HepG2 (cell line): ENCODE measurements at regions not wholly inside any gene's neighbourhood (a gene's known extent, or its start where the extent isn't known, plus 50 kb on each side); places are given as distances from the start of the nearest gene placed in this dataset.

ENCODE experiments used
- ATAC-seq: fragments of 200-7000 bp; cut with Tn5 transposase; 3 replicates; pipeline ENCODE4 v1.9.1; 2020; ENCODE audit warnings: mild to moderate bottlenecking, moderate library complexity
- BruUV-seq: library from RNA; stranded (reverse); fragments of 400-500 nt; replicated peaks from 2 replicates; lab custom pipeline; 2021; lab: Mats Ljungman, UMichigan
- CTCF ChIA-PET: fragments of 300-600 bp; formaldehyde crosslinking; extraction: SDS; loops from one replicate; lab custom pipeline; 2021; ENCODE audit warnings: low total read pairs, inconsistent platforms, low intra/inter-chr PET ratio; lab: Yijun Ruan, JAX
- POLR2A ChIA-PET: fragments of 350-600 bp; sonication (Branson Sonifier 250); formaldehyde crosslinking; loops from one replicate; lab custom pipeline; 2020; ENCODE audit warnings: antibody characterized with exemption, inconsistent platforms; lab: Yijun Ruan, JAX
- DNase-seq: peaks from one replicate; pipeline ENCODE4 v3.0.0-alpha.2; 2015; ENCODE audit warnings: low spot score
- FAIRE-seq: peaks from 3 replicates; lab custom pipeline; 2011; peaks lifted over from hg19 to GRCh38; lab: Jason Lieb, UNC
- H2AFZ ChIP-seq: one replicate; pipeline ENCODE4 v1.6.1; 2011; ENCODE audit warnings: low read length, inconsistent platforms
- H3K27ac ChIP-seq: fragments of 300-600 bp; 3 replicates; pipeline ENCODE4 v1.8.0; 2011; ENCODE audit warnings: mixed run types, mild to moderate bottlenecking, mixed read lengths, low read length, inconsistent platforms; ENCODE audit not compliant: insufficient read depth; ENCODE audit errors: extremely low read length
- H3K27me3 ChIP-seq, 2 experiments: fragments of 200-600 bp in 1 of 2; 2 replicates in 1 of 2; 3 replicates in 1 of 2; pipeline versions ENCODE4 v1.6.0 to v1.8.0; 2011; ENCODE audit warnings: low read length in 2 of 2, mild to moderate bottlenecking in 2 of 2, moderate library complexity in 2 of 2, inconsistent platforms in 1 of 2; ENCODE audit not compliant: insufficient read depth in 2 of 2, control insufficient read depth in 1 of 2
- H3K36me3 ChIP-seq, 2 experiments: fragments of 200-600 bp in 1 of 2; replicated peaks in 1 of 2; 2 replicates in 1 of 2; 3 replicates in 1 of 2; pipeline versions ENCODE4 v1.5.1 to v1.8.0; 2011; ENCODE audit warnings: low read length in 2 of 2, inconsistent platforms in 1 of 2; ENCODE audit not compliant: insufficient read depth in 2 of 2, control insufficient read depth in 1 of 2
- H3K4me1 ChIP-seq: 2 replicates; pipeline ENCODE4 v1.5.1; 2012; ENCODE audit warnings: low read length, inconsistent platforms; ENCODE audit not compliant: insufficient read depth
- H3K4me2 ChIP-seq: 2 replicates; pipeline ENCODE4 v1.6.0; 2011; ENCODE audit warnings: low read depth, low read length, inconsistent platforms
- H3K4me3 ChIP-seq, 3 experiments: fragments of 200-600 bp in 1 of 3; sonication (generic), shearing (Covaris generic) in 1 of 3; replicated peaks in 1 of 3; 2 replicates each; pipeline ENCODE4 v1.5.1; 2011 to 2016; ENCODE audit warnings: low read length in 3 of 3, inconsistent platforms in 2 of 3, low read depth in 2 of 3, mild to moderate bottlenecking in 2 of 3, control low read depth in 1 of 3, mixed read lengths in 1 of 3; ENCODE audit not compliant: insufficient read depth in 1 of 3
- H3K79me2 ChIP-seq: one replicate; pipeline ENCODE4 v1.6.1; 2011; ENCODE audit warnings: low read length, inconsistent platforms; ENCODE audit not compliant: insufficient read depth
- H3K9ac ChIP-seq: 2 replicates; pipeline ENCODE4 v1.6.0; 2011; ENCODE audit warnings: mild to moderate bottlenecking, low read depth, low read length, inconsistent platforms; ENCODE audit not compliant: insufficient read depth
- H3K9me3 ChIP-seq: 2 replicates; pipeline ENCODE4 v1.5.1; 2012; ENCODE audit warnings: mild to moderate bottlenecking, low read length
- H4K20me1 ChIP-seq: 2 replicates; pipeline ENCODE4 v1.6.0; 2011; ENCODE audit warnings: inconsistent platforms, mild to moderate bottlenecking, low read length, moderate library complexity; ENCODE audit not compliant: insufficient read depth
- CREB1 ChIP-seq, 2 experiments: fragments of 450-650 bp in 1 of 2; IDR thresholded peaks; 2 replicates each; pipeline ENCODE4 v1.6.1; 2016 to 2017; ENCODE audit warnings: control low read depth in 1 of 2, mild to moderate bottlenecking in 1 of 2, missing compliant biosample characterization in 1 of 2, missing genetic modification characterization in 1 of 2
- HDAC6 ChIP-seq: fragments of 200-600 bp; sonication (generic); IDR thresholded peaks from 2 replicates; pipeline ENCODE4 v1.7.0; 2017; ENCODE audit warnings: mild to moderate bottlenecking, antibody characterized with exemption, low read length, low read depth
- HES4 ChIP-seq: sonication (generic); formaldehyde crosslinking; IDR thresholded peaks from 2 replicates; pipeline ENCODE4 v1.9.0; 2021; ENCODE audit warnings: mild to moderate bottlenecking, missing genetic modification reagents, borderline replicate concordance
- KLF16 ChIP-seq, 2 experiments: sonication (generic) in 1 of 2; formaldehyde crosslinking in 1 of 2; IDR thresholded peaks; 2 replicates each; pipeline versions ENCODE4 v1.6.1 to v1.8.0; 2016 to 2023; ENCODE audit warnings: missing genetic modification reagents in 2 of 2, missing compliant biosample characterization in 1 of 2
- MYC ChIP-seq: sonication (generic); formaldehyde crosslinking; IDR thresholded peaks from 2 replicates; pipeline ENCODE4 v1.9.0; 2021; ENCODE audit warnings: missing genetic modification reagents, borderline replicate concordance
- NR1H2 ChIP-seq: sonication (generic); formaldehyde crosslinking; IDR thresholded peaks from 2 replicates; pipeline ENCODE4 v1.8.1; 2022; ENCODE audit warnings: low read depth, missing genetic modification reagents, borderline replicate concordance
- NR2C2 ChIP-seq: sonication (generic); formaldehyde crosslinking; IDR thresholded peaks from 2 replicates; pipeline ENCODE4 v1.4.0; 2020; ENCODE audit warnings: missing genetic modification reagents, mild to moderate bottlenecking, moderate library complexity, borderline replicate concordance
- SIX1 ChIP-seq: sonication (generic); formaldehyde crosslinking; IDR thresholded peaks from 2 replicates; pipeline ENCODE4 v1.4.0; 2020; ENCODE audit warnings: missing genetic modification reagents, borderline replicate concordance
- SKI ChIP-seq: fragments of 450-650 bp; IDR thresholded peaks from one replicate; pipeline ENCODE4 v1.6.1; 2018; ENCODE audit warnings: mild to moderate bottlenecking; ENCODE audit not compliant: partially characterized antibody
- ZBTB49 ChIP-seq: sonication (generic); formaldehyde crosslinking; IDR thresholded peaks from 2 replicates; pipeline ENCODE4 v1.4.0; 2020; ENCODE audit warnings: missing genetic modification reagents, borderline replicate concordance
- ZNF10 ChIP-seq: sonication (generic); formaldehyde crosslinking; IDR thresholded peaks from 2 replicates; pipeline ENCODE4 v1.4.0; 2020; ENCODE audit warnings: mild to moderate bottlenecking, low read depth, missing genetic modification reagents, borderline replicate concordance
- ZNF446 ChIP-seq: sonication (generic); formaldehyde crosslinking; IDR thresholded peaks from 2 replicates; pipeline ENCODE4 v1.5.0; 2020; ENCODE audit warnings: mild to moderate bottlenecking, missing genetic modification reagents
- ZNF740 ChIP-seq: sonication (generic); formaldehyde crosslinking; IDR thresholded peaks from 2 replicates; pipeline ENCODE4 v1.4.0; 2020; ENCODE audit warnings: missing genetic modification reagents
- WGBS: methylation state at CpG from one replicate; pipeline ENCODE4 v1.1.6; 2017; ENCODE audit warnings: low lambda C conversion rate; 5-methylcytosine and 5-hydroxymethylcytosine counted together
- in situ Hi-C: cut with HindIII; loops from 2 replicates; pipeline ENCODE4 v1.10.0; 2017; ENCODE audit warnings: low pct_unique_long_range_greater_than_20kb; ENCODE audit not compliant: extremely low pct_ligation_motif_present
- intact Hi-C: fragments of 100-400 bp; cut with micrococcal nuclease; formaldehyde crosslinking; loops from one replicate; pipeline ENCODE4 v1.10.0; 2022; ENCODE audit not compliant: unreplicated experiment
- TF ChIP-seq, protein P1 (sequence below): sonication (generic); formaldehyde crosslinking; IDR thresholded peaks from 2 replicates; pipeline ENCODE4 v1.4.0; 2020; ENCODE audit warnings: missing genetic modification reagents, borderline replicate concordance
- TF ChIP-seq, protein P2 (sequence below): sonication (generic); formaldehyde crosslinking; IDR thresholded peaks from 2 replicates; pipeline ENCODE4 v1.8.1; 2022; ENCODE audit warnings: low read depth, mild to moderate bottlenecking, missing genetic modification reagents

DNA sequence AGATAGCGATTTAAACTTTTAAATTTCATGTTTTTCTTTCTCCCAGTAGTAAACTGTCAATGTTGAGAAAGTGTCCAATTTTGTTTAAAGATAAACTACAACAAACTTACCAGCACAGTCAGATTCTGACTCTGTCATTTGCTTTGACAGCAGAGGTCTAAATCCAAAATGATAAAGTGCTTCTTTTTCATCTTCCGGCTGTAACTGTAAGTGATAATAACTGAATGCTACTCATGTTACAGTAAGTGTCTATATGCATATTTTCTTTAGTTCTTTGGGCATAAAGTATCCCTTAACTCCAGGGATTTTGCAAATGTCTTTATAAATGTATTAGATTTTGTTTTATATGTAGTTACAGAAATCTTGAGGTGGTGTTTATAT is 610.4 kb downstream of the RFPL4B start:
- no peak overlapping the region for H3K9ac ChIP-seq
- no TSS peak for BruUV-seq
- intact Hi-C loops, result no loop called here
- 46% methylated on average over 2 of the region's 2 CpGs for WGBS
- H4K20me1 ChIP-seq, result no peaks in the 10 kb centered on the region
- H3K27me3 ChIP-seq, result no peaks in the 10 kb centered on the region
- H3K79me2 ChIP-seq, result no peaks in the 10 kb centered on the region
- H3K27ac ChIP-seq, result no peak overlapping the region
- no peak for DNase-seq
- POLR2A ChIA-PET, result no interaction called here
- no peak overlapping the region for H2AFZ ChIP-seq
- no peaks in the 10 kb centered on the region for H3K4me1 ChIP-seq
- H3K4me3 ChIP-seq, result no peak overlapping the region
- no peak for FAIRE-seq
- in situ Hi-C loops, result no loop called here
- ATAC-seq, result no peak
- H3K36me3 ChIP-seq, result no peaks in the 10 kb centered on the region
- no peaks in the 10 kb centered on the region for H3K9me3 ChIP-seq
- CTCF ChIA-PET, result no interaction called here
- no peak overlapping the region for H3K4me2 ChIP-seq
- TF ChIP-seq NR2C2 (CRISPR knock-in tag), result no peak
- TF ChIP-seq, protein P1, sequence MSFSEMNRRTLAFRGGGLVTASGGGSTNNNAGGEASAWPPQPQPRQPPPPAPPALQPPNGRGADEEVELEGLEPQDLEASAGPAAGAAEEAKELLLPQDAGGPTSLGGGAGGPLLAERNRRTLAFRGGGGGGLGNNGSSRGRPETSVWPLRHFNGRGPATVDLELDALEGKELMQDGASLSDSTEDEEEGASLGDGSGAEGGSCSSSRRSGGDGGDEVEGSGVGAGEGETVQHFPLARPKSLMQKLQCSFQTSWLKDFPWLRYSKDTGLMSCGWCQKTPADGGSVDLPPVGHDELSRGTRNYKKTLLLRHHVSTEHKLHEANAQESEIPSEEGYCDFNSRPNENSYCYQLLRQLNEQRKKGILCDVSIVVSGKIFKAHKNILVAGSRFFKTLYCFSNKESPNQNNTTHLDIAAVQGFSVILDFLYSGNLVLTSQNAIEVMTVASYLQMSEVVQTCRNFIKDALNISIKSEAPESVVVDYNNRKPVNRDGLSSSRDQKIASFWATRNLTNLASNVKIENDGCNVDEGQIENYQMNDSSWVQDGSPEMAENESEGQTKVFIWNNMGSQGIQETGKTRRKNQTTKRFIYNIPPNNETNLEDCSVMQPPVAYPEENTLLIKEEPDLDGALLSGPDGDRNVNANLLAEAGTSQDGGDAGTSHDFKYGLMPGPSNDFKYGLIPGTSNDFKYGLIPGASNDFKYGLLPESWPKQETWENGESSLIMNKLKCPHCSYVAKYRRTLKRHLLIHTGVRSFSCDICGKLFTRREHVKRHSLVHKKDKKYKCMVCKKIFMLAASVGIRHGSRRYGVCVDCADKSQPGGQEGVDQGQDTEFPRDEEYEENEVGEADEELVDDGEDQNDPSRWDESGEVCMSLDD, result no peak
- TF ChIP-seq, protein P2, sequence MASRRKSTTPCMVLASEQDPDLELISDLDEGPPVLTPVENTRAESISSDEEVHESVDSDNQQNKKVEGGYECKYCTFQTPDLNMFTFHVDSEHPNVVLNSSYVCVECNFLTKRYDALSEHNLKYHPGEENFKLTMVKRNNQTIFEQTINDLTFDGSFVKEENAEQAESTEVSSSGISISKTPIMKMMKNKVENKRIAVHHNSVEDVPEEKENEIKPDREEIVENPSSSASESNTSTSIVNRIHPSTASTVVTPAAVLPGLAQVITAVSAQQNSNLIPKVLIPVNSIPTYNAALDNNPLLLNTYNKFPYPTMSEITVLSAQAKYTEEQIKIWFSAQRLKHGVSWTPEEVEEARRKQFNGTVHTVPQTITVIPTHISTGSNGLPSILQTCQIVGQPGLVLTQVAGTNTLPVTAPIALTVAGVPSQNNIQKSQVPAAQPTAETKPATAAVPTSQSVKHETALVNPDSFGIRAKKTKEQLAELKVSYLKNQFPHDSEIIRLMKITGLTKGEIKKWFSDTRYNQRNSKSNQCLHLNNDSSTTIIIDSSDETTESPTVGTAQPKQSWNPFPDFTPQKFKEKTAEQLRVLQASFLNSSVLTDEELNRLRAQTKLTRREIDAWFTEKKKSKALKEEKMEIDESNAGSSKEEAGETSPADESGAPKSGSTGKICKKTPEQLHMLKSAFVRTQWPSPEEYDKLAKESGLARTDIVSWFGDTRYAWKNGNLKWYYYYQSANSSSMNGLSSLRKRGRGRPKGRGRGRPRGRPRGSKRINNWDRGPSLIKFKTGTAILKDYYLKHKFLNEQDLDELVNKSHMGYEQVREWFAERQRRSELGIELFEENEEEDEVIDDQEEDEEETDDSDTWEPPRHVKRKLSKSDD (CRISPR knock-in tag), result no peak
- no peak for TF ChIP-seq CREB1 (IDR thresholded peaks at IDR 0.05)
- no peak for TF ChIP-seq CREB1 (CRISPR knock-in tag; IDR thresholded peaks at IDR 0.05)
- TF ChIP-seq HES4, result no peak
- no peak for TF ChIP-seq ZNF446 (CRISPR knock-in tag)
- TF ChIP-seq NR1H2 (CRISPR knock-in tag), result no peak
- no peak for TF ChIP-seq SIX1 (CRISPR knock-in tag)
- TF ChIP-seq HDAC6, result no peak
- no peak for TF ChIP-seq ZNF10 (CRISPR knock-in tag)
- no peak for TF ChIP-seq SKI
- no peak for TF ChIP-seq MYC (CRISPR knock-in tag)
- TF ChIP-seq ZBTB49 (CRISPR knock-in tag), result no peak
- no peak for TF ChIP-seq KLF16 (CRISPR knock-in tag; IDR thresholded peaks at IDR 0.05)
- TF ChIP-seq ZNF740 (CRISPR knock-in tag), result no peak
